Endothelial cell of umbilical vein (primary cell): ENCODE measurements at regions not wholly inside any gene's neighbourhood (a gene's known extent, or its start where the extent isn't known, plus 50 kb on each side); places are given as distances from the start of the nearest gene placed in this dataset.

Source experiments
- BruUV-seq: library from RNA; stranded (reverse); fragments of 400-500 nt; replicated peaks from 2 replicates; lab custom pipeline; 2021; lab: Mats Ljungman, UMichigan
- CTCF ChIA-PET: fragments of 300-600, 350-600 bp; sonication (Branson Sonifier 250); formaldehyde crosslinking; loops from one replicate; lab custom pipeline; 2021; ENCODE audit warnings: antibody characterized with exemption, inconsistent platforms; lab: Charles Lee
- POLR2A ChIA-PET: fragments of 300-600, 350-600 bp; sonication (Branson Sonifier 250); formaldehyde crosslinking; loops from one replicate; lab custom pipeline; 2021; ENCODE audit warnings: antibody characterized with exemption, inconsistent platforms; lab: Charles Lee
- DNase-seq: peaks from one replicate; pipeline ENCODE4 v3.0.0-alpha.2; 2011; ENCODE audit warnings: low read depth, low spot score
- FAIRE-seq: peaks from 2 replicates; lab custom pipeline; 2011; peaks lifted over from hg19 to GRCh38; lab: Jason Lieb, UNC
- H2AFZ ChIP-seq: 2 replicates; pipeline ENCODE4 v1.6.0; 2012; ENCODE audit warnings: low read depth, low read length, control low read depth, inconsistent platforms
- H3K27ac ChIP-seq: 2 replicates; pipeline ENCODE4 v1.5.1; 2011; ENCODE audit warnings: low read depth, mild to moderate bottlenecking, control low read depth, low read length, moderate library complexity; ENCODE audit not compliant: insufficient read depth
- H3K27me3 ChIP-seq, 2 experiments: 2 replicates each; pipeline versions ENCODE4 v1.6.0 to v1.6.1; 2011; ENCODE audit warnings: low read length in 2 of 2, mixed read lengths in 1 of 2; ENCODE audit not compliant: control insufficient read depth in 2 of 2, insufficient read depth in 2 of 2
- H3K36me3 ChIP-seq, 2 experiments: 2 replicates in 1 of 2; 3 replicates in 1 of 2; pipeline ENCODE4 v1.5.1; 2011; ENCODE audit warnings: low read length in 2 of 2, mild to moderate bottlenecking in 1 of 2, moderate library complexity in 1 of 2; ENCODE audit not compliant: control insufficient read depth in 2 of 2, insufficient read depth in 2 of 2; ENCODE audit errors: extremely low read depth in 1 of 2
- H3K4me1 ChIP-seq: 3 replicates; pipeline ENCODE4 v1.5.1; 2011; ENCODE audit warnings: mild to moderate bottlenecking, low read length; ENCODE audit not compliant: control insufficient read depth, insufficient read depth; ENCODE audit errors: extremely low read depth
- H3K4me2 ChIP-seq: 2 replicates; pipeline ENCODE4 v1.6.1; 2011; ENCODE audit warnings: low read length, control low read depth, mixed read lengths; ENCODE audit not compliant: insufficient read depth
- H3K4me3 ChIP-seq, 3 experiments: fragments of 200-600 bp in 1 of 3; sonication (generic), shearing (Covaris generic) in 1 of 3; replicated peaks in 1 of 3; 2 replicates each; pipeline ENCODE4 v1.5.1; 2011 to 2016; ENCODE audit warnings: control low read depth in 3 of 3, low read length in 3 of 3, mild to moderate bottlenecking in 2 of 3, inconsistent platforms in 1 of 3, low read depth in 1 of 3, moderate library complexity in 1 of 3; ENCODE audit not compliant: insufficient read depth in 1 of 3
- H3K79me2 ChIP-seq: 2 replicates; pipeline ENCODE4 v1.6.0; 2012; ENCODE audit warnings: low read length, inconsistent platforms; ENCODE audit not compliant: control insufficient read depth, insufficient read depth
- H3K9ac ChIP-seq: replicated peaks from 2 replicates; pipeline ENCODE3; 2011; ENCODE audit warnings: low read length, control low read depth; ENCODE audit not compliant: insufficient read depth; ENCODE audit errors: extremely low read depth
- H3K9me1 ChIP-seq: replicated peaks from 3 replicates; pipeline ENCODE4 v1.6.0; 2011; ENCODE audit warnings: mild to moderate bottlenecking, low read length; ENCODE audit not compliant: control insufficient read depth, insufficient read depth; ENCODE audit errors: extremely low read depth
- H3K9me3 ChIP-seq: replicated peaks from 2 replicates; pipeline ENCODE4 v1.5.1; 2012; ENCODE audit warnings: low read length, inconsistent platforms; ENCODE audit not compliant: control insufficient read depth, insufficient read depth
- H4K20me1 ChIP-seq: replicated peaks from 2 replicates; pipeline ENCODE3; 2011; ENCODE audit warnings: mild to moderate bottlenecking, low read length; ENCODE audit not compliant: control insufficient read depth, insufficient read depth; ENCODE audit errors: extremely low read depth
- EZH2 ChIP-seq: IDR thresholded peaks from 2 replicates; pipeline ENCODE4 v1.6.1; 2012; ENCODE audit warnings: borderline replicate concordance, low read depth, mild to moderate bottlenecking, moderate library complexity, low read length, inconsistent platforms; ENCODE audit not compliant: severe bottlenecking
- FOS ChIP-seq: IDR thresholded peaks from 2 replicates; pipeline ENCODE4 v1.6.1; 2011; ENCODE audit warnings: mild to moderate bottlenecking, low read length, moderate library complexity, borderline replicate concordance; ENCODE audit not compliant: insufficient read depth
- GATA2 ChIP-seq: IDR thresholded peaks from 2 replicates; pipeline ENCODE4 v1.7.0; 2011; ENCODE audit warnings: low read depth, mild to moderate bottlenecking, moderate library complexity, mixed read lengths, low read length; ENCODE audit not compliant: insufficient read length, insufficient read depth
- JUN ChIP-seq: IDR thresholded peaks from 2 replicates; pipeline ENCODE4 v1.6.1; 2011; ENCODE audit warnings: borderline replicate concordance, low read depth; ENCODE audit not compliant: insufficient read length, insufficient read depth
- MYC ChIP-seq: IDR thresholded peaks from one replicate; pipeline ENCODE4 v1.6.1; 2011; ENCODE audit warnings: mild to moderate bottlenecking, low read depth, low read length
- POLR2A ChIP-seq: IDR thresholded peaks from 2 replicates; pipeline ENCODE4 v1.6.1; 2012; ENCODE audit warnings: low read depth, mild to moderate bottlenecking, control low read depth, low read length
- POLR2AphosphoS5 ChIP-seq: IDR thresholded peaks from 2 replicates; pipeline ENCODE4 v1.6.1; 2012; ENCODE audit warnings: low read depth, mild to moderate bottlenecking, control low read depth, low read length, moderate library complexity; ENCODE audit not compliant: insufficient read depth
- dilution Hi-C: fragments of 300-500 bp; cut with MboI; formaldehyde crosslinking; loops from one replicate; pipeline ENCODE4 v1.15.0; 2019; ENCODE audit warnings: low sequenced_read_pairs; ENCODE audit not compliant: extremely low pct_ligation_motif_present
- intact Hi-C: fragments of 100-400 bp; cut with micrococcal nuclease; formaldehyde crosslinking; loops from one replicate; pipeline ENCODE4 v1.10.0; 2022
- TF ChIP-seq, protein P1 (sequence below): IDR thresholded peaks from 2 replicates; pipeline ENCODE4 v1.6.1; 2011; ENCODE audit not compliant: insufficient read depth, insufficient read length
- TF ChIP-seq, protein P2 (sequence below), 2 donors: IDR thresholded peaks; 1 replicate in 1 of 2; 2 replicates in 1 of 2; pipeline ENCODE4 v1.5.1; 2011; ENCODE audit warnings: low read length in 2 of 2, mild to moderate bottlenecking in 2 of 2, moderate library complexity in 2 of 2, control low read depth in 1 of 2, inconsistent platforms in 1 of 2, low read depth in 1 of 2; ENCODE audit not compliant: insufficient read depth in 1 of 2; ENCODE audit errors: extremely low read depth in 1 of 2

- Histone ChIP-seq H3K9me3 (no peaks in the 10 kb centered on the region), H3K9me1 (no peaks in the 10 kb centered on the region), H3K4me2 (no peak overlapping the region), H3K27ac (no peak overlapping the region), H3K4me1 (no peaks in the 10 kb centered on the region), H3K4me3 (no peak overlapping the region), H3K27me3 (no peaks in the 10 kb centered on the region), H2AFZ (no peak overlapping the region), H3K9ac (no peak overlapping the region), H3K79me2 (no peaks in the 10 kb centered on the region), H3K36me3 (no peaks in the 10 kb centered on the region), H4K20me1 (no peaks in the 10 kb centered on the region)
- BruUV-seq, result no TSS peak
- dilution Hi-C loops, result no loop called here
- no peak for DNase-seq
- no peak for TF ChIP-seq MYC
- TF ChIP-seq, protein P1, sequence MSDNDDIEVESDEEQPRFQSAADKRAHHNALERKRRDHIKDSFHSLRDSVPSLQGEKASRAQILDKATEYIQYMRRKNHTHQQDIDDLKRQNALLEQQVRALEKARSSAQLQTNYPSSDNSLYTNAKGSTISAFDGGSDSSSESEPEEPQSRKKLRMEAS, result no peak
- no peak for TF ChIP-seq GATA2
- TF ChIP-seq EZH2, result no peak
- no peak for FAIRE-seq
- intact Hi-C loops, result no loop called here
- ChIA-PET CTCF (no interaction called here), POLR2A (no interaction called here)
Measured at GRCh38 chr11:104279587-104279986, 115.6 kb upstream of the PDGFD start.

DNA sequence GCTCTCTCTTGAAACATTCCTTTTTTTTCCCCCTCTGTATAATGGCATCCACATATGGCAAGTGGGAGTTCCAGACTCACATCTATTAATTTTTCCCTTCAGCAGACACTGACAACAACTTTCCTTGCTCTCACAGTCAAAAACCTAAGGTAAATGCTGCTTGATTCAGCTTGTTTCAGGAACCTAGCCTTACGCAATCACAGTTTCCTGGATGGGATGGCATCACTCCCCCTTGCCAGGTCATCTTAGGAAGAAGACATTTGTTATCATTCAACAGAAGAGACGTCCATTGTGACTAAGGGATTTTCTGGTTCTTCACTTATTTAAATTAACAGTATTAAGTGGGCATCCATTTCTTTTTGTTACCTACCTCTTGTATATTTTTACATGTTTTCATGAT, 112.0 kb upstream of the PDGFD start:
- Histone ChIP-seq H3K4me3 (no peak overlapping the region), H3K79me2 (no peaks in the 10 kb centered on the region), H3K9me1 (no peaks in the 10 kb centered on the region), H3K9me3 (no peaks in the 10 kb centered on the region), H3K4me1 (no peaks in the 10 kb centered on the region), H3K9ac (no peak overlapping the region), H3K27me3 (no peaks in the 10 kb centered on the region), H3K27ac (no peak overlapping the region), H2AFZ (no peak overlapping the region), H3K4me2 (no peak overlapping the region), H3K36me3 (no peaks in the 10 kb centered on the region), H4K20me1 (no peaks in the 10 kb centered on the region)
- intact Hi-C loops, result no loop called here
- FAIRE-seq (no peak), DNase-seq (no peak)
- CTCF ChIA-PET, result interaction anchor here (0.8 kb wide), 1 partner anchor 22 kb away, joined by 3 read pairs; no protein-coding TSS in a partner anchor
- dilution Hi-C loops, result no loop called here
- TF ChIP-seq, protein P2, sequence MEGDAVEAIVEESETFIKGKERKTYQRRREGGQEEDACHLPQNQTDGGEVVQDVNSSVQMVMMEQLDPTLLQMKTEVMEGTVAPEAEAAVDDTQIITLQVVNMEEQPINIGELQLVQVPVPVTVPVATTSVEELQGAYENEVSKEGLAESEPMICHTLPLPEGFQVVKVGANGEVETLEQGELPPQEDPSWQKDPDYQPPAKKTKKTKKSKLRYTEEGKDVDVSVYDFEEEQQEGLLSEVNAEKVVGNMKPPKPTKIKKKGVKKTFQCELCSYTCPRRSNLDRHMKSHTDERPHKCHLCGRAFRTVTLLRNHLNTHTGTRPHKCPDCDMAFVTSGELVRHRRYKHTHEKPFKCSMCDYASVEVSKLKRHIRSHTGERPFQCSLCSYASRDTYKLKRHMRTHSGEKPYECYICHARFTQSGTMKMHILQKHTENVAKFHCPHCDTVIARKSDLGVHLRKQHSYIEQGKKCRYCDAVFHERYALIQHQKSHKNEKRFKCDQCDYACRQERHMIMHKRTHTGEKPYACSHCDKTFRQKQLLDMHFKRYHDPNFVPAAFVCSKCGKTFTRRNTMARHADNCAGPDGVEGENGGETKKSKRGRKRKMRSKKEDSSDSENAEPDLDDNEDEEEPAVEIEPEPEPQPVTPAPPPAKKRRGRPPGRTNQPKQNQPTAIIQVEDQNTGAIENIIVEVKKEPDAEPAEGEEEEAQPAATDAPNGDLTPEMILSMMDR (IDR thresholded peaks at IDR 0.05; ENCODE audit: extremely low read depth in 1 of 2, insufficient read depth in 1 of 2, low read depth in 1 of 2, low read length in 2 of 2), result no peak
- TF ChIP-seq POLR2AphosphoS5, result no peak
- TF ChIP-seq JUN, result no peak
- TF ChIP-seq MYC, result no peak
- TF ChIP-seq EZH2, result no peak
- TF ChIP-seq FOS, result no peak
- no peak for TF ChIP-seq GATA2
- TF ChIP-seq, protein P1, result no peak
- no peak for TF ChIP-seq POLR2A
- no TSS peak for BruUV-seq
- POLR2A ChIA-PET, result no interaction called here
